Activated T-helper 2 cell treated with anti-CD3 and anti-CD28 coated beads, Interferon-gamma antibody, Interleukin-2, Interleukin-4, amounts not matched to agents 10 μg/mL and 5 μg/mL and 100 μg/mL, durations not matched to agents 14 hours and 24 hours and 36 hours (primary cell): ENCODE measurements at regions not wholly inside any gene's neighbourhood (a gene's known extent, or its start where the extent isn't known, plus 50 kb on each side); places are given as distances from the start of the nearest gene placed in this dataset.

Source experiments
- DNase-seq: peaks from one replicate; pipeline ENCODE4 v3.0.0; 2021; ENCODE audit warnings: low spot score
- H3K27ac Mint-ChIP-seq: one replicate; pipeline ENCODE4 v1.8.0; 2021; ENCODE audit warnings: mixed read lengths
- H3K27me3 Mint-ChIP-seq: one replicate; pipeline ENCODE4 v1.8.0; 2021; ENCODE audit warnings: low read depth, mixed read lengths
- H3K36me3 Mint-ChIP-seq: one replicate; pipeline ENCODE4 v1.8.0; 2021; ENCODE audit warnings: low read depth, mixed read lengths
- H3K4me1 Mint-ChIP-seq: one replicate; pipeline ENCODE4 v1.8.0; 2021; ENCODE audit warnings: low read depth, mixed read lengths
- H3K4me3 Mint-ChIP-seq: one replicate; pipeline ENCODE4 v1.8.0; 2021; ENCODE audit warnings: low read depth, mild to moderate bottlenecking, moderate library complexity, mixed read lengths
- H3K9me3 Mint-ChIP-seq: one replicate; pipeline ENCODE4 v1.8.0; 2021; ENCODE audit warnings: mixed read lengths
- intact Hi-C: fragments of 100-400 bp; cut with micrococcal nuclease; formaldehyde crosslinking; loops from one replicate; pipeline ENCODE4 v1.15.1; 2023

GRCh38 chr18:51988277-51988676 is 351.7 kb upstream of the DCC start:
- H3K27me3 Mint-ChIP-seq = no peaks in the 10 kb centered on the region
- H3K4me3 Mint-ChIP-seq = no peak overlapping the region
- no peak overlapping the region for H3K27ac Mint-ChIP-seq
- H3K36me3 Mint-ChIP-seq = no peaks in the 10 kb centered on the region
- H3K9me3 Mint-ChIP-seq = no peaks in the 10 kb centered on the region
- intact Hi-C loops = no loop called here
- no peak for DNase-seq
- H3K4me1 Mint-ChIP-seq = no peaks in the 10 kb centered on the region

GRCh38 chr18:51997129-51997528 is 342.9 kb upstream of the DCC start:
- H3K9me3 Mint-ChIP-seq = no peaks in the 10 kb centered on the region
- DNase-seq = no peak
- intact Hi-C loops = no loop called here
- no peaks in the 10 kb centered on the region for H3K36me3 Mint-ChIP-seq
- H3K4me1 Mint-ChIP-seq = no peaks in the 10 kb centered on the region
- no peaks in the 10 kb centered on the region for H3K27me3 Mint-ChIP-seq
- no peak overlapping the region for H3K27ac Mint-ChIP-seq
- no peak overlapping the region for H3K4me3 Mint-ChIP-seq

- intact Hi-C loops = no loop called here
- no peaks in the 10 kb centered on the region for H3K36me3 Mint-ChIP-seq
- no peak overlapping the region for H3K4me3 Mint-ChIP-seq
- no peaks in the 10 kb centered on the region for H3K9me3 Mint-ChIP-seq
- H3K27me3 Mint-ChIP-seq = no peaks in the 10 kb centered on the region
- no peak for DNase-seq
- H3K4me1 Mint-ChIP-seq = no peaks in the 10 kb centered on the region
- H3K27ac Mint-ChIP-seq = no peak overlapping the region
These were observed 341.9 kb upstream of the DCC start for GRCh38 chr18:51998066-51998465.

GRCh38 chr18:51998711-51999110 is 341.3 kb upstream of the DCC start:
- Mint-ChIP-seq H3K9me3 (no peaks in the 10 kb centered on the region), H3K27ac (no peak overlapping the region), H3K4me3 (no peak overlapping the region), H3K27me3 (no peaks in the 10 kb centered on the region), H3K4me1 (no peaks in the 10 kb centered on the region), H3K36me3 (no peaks in the 10 kb centered on the region)
- intact Hi-C loops = no loop called here
- no peak for DNase-seq

- intact Hi-C loops = no loop called here
- DNase-seq = no peak
- no peak overlapping the region for H3K27ac Mint-ChIP-seq
- no peaks in the 10 kb centered on the region for H3K9me3 Mint-ChIP-seq
- H3K4me1 Mint-ChIP-seq = no peaks in the 10 kb centered on the region
- H3K27me3 Mint-ChIP-seq = no peaks in the 10 kb centered on the region
- H3K4me3 Mint-ChIP-seq = no peak overlapping the region
- H3K36me3 Mint-ChIP-seq = no peaks in the 10 kb centered on the region
These were observed 340.6 kb upstream of the DCC start for GRCh38 chr18:51999351-51999750.

- no peaks in the 10 kb centered on the region for H3K27me3 Mint-ChIP-seq
- no peak overlapping the region for H3K4me3 Mint-ChIP-seq
- DNase-seq = no peak
- intact Hi-C loops = no loop called here
- H3K4me1 Mint-ChIP-seq = no peaks in the 10 kb centered on the region
- no peaks in the 10 kb centered on the region for H3K9me3 Mint-ChIP-seq
- H3K27ac Mint-ChIP-seq = no peak overlapping the region
- no peaks in the 10 kb centered on the region for H3K36me3 Mint-ChIP-seq
These were observed 339.6 kb upstream of the DCC start for GRCh38 chr18:52000435-52000834.

- Mint-ChIP-seq H3K4me1 (no peaks in the 10 kb centered on the region), H3K9me3 (no peaks in the 10 kb centered on the region), H3K27me3 (no peaks in the 10 kb centered on the region), H3K27ac (no peak overlapping the region), H3K4me3 (no peak overlapping the region), H3K36me3 (no peaks in the 10 kb centered on the region)
- intact Hi-C loops = no loop called here
- no peak for DNase-seq
These were observed 338.9 kb upstream of the DCC start for GRCh38 chr18:52001106-52001505.

- intact Hi-C loops = no loop called here
- Mint-ChIP-seq H3K36me3 (no peaks in the 10 kb centered on the region), H3K4me3 (no peak overlapping the region), H3K27ac (no peak overlapping the region), H3K9me3 (no peaks in the 10 kb centered on the region), H3K4me1 (no peaks in the 10 kb centered on the region), H3K27me3 (no peaks in the 10 kb centered on the region)
- no peak for DNase-seq
These were observed 337.4 kb upstream of the DCC start for GRCh38 chr18:52002600-52002999.

GRCh38 chr18:52007105-52007504 is 332.9 kb upstream of the DCC start:
- H3K4me3 Mint-ChIP-seq = no peak overlapping the region
- intact Hi-C loops = no loop called here
- no peaks in the 10 kb centered on the region for H3K27me3 Mint-ChIP-seq
- no peak for DNase-seq
- no peak overlapping the region for H3K27ac Mint-ChIP-seq
- H3K36me3 Mint-ChIP-seq = no peaks in the 10 kb centered on the region
- H3K9me3 Mint-ChIP-seq = peaks cover 7% of the 10 kb centered on the region
- no peaks in the 10 kb centered on the region for H3K4me1 Mint-ChIP-seq

GRCh38 chr18:52008330-52008729 is 331.7 kb upstream of the DCC start:
- no peak for DNase-seq
- no peaks in the 10 kb centered on the region for H3K4me1 Mint-ChIP-seq
- H3K4me3 Mint-ChIP-seq = no peak overlapping the region
- H3K27me3 Mint-ChIP-seq = no peaks in the 10 kb centered on the region
- peaks cover 7% of the 10 kb centered on the region for H3K9me3 Mint-ChIP-seq
- intact Hi-C loops = no loop called here
- H3K36me3 Mint-ChIP-seq = no peaks in the 10 kb centered on the region
- H3K27ac Mint-ChIP-seq = no peak overlapping the region

GRCh38 chr18:52008736-52009135 is 331.3 kb upstream of the DCC start:
- Mint-ChIP-seq H3K4me3 (no peak overlapping the region), H3K36me3 (no peaks in the 10 kb centered on the region), H3K9me3 (peaks cover 7% of the 10 kb centered on the region), H3K27me3 (no peaks in the 10 kb centered on the region), H3K4me1 (no peaks in the 10 kb centered on the region), H3K27ac (no peak overlapping the region)
- intact Hi-C loops = no loop called here
- no peak for DNase-seq

GRCh38 chr18:52009958-52010357 is 330.0 kb upstream of the DCC start:
- Mint-ChIP-seq H3K27me3 (no peaks in the 10 kb centered on the region), H3K4me3 (no peak overlapping the region), H3K9me3 (peaks cover 7% of the 10 kb centered on the region), H3K4me1 (no peaks in the 10 kb centered on the region), H3K36me3 (no peaks in the 10 kb centered on the region), H3K27ac (no peak overlapping the region)
- intact Hi-C loops = no loop called here
- no peak for DNase-seq

- DNase-seq = no peak
- intact Hi-C loops = no loop called here
- Mint-ChIP-seq H3K9me3 (peaks cover 13% of the 10 kb centered on the region), H3K27me3 (no peaks in the 10 kb centered on the region), H3K36me3 (no peaks in the 10 kb centered on the region), H3K4me1 (no peaks in the 10 kb centered on the region), H3K4me3 (no peak overlapping the region), H3K27ac (no peak overlapping the region)
These were observed 293.9 kb upstream of the DCC start for GRCh38 chr18:52045946-52046675.

GRCh38 chr18:52046842-52047241 is 293.2 kb upstream of the DCC start:
- Mint-ChIP-seq H3K4me1 (no peaks in the 10 kb centered on the region), H3K36me3 (no peaks in the 10 kb centered on the region), H3K9me3 (peaks cover 13% of the 10 kb centered on the region), H3K4me3 (no peak overlapping the region), H3K27ac (no peak overlapping the region), H3K27me3 (no peaks in the 10 kb centered on the region)
- intact Hi-C loops = no loop called here
- no peak for DNase-seq
